ENCODE measurements at regions not wholly inside any gene's neighbourhood (a gene's known extent, or its start where the extent isn't known, plus 50 kb on each side); places are given as distances from the start of the nearest gene placed in this dataset.

DNA sequence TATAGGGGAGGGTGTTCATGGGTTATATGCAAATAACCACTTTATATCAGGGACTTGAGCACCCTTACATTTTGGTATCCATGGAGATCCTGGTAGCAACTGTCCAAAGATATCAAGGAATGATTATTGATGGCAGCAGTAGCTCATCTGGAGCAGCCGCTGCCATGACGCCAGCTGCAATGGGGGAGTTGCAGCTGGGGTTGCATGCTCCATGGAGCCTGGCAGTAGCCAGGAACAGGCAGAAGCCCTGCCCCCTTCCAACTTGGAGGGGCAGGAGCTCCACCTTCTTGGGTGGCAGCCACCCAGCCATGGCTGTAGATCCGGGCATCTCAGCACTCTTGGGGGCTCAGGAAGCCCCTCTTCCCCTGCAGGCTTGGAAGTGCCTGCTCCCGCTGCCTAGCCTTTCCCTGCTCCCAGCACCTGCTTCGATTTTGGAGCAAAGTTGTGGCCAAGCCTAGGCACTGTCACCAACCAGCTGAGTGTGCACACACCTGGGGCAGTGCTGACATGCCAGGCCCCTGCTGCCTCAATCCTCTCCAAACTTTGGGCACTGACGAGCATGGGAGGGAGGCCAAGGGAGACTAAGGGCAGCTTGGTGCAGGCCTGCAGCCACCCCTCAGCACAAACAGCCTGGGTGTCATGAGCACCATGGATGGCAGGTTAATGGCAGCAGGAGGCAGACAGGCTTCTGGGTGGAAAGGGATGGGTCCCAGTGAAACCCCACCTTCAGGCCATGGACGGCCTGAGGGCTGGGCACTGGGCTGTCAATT, 235.6 kb upstream of the CSNK1A1L start:
- Histone ChIP-seq H3K27ac (ENCODE audit: low read depth, low read length) (no peak overlapping the region), H3K27me3 (ENCODE audit: control insufficient read depth, insufficient read depth, low read length) (no peaks in the 10 kb centered on the region), H3K4me1 (ENCODE audit: control insufficient read depth, insufficient read depth, low read length) (no peaks in the 10 kb centered on the region), H3K36me3 (ENCODE audit: control insufficient read depth, insufficient read depth, low read length) (no peaks in the 10 kb centered on the region), H3K4me3 (ENCODE audit: low read depth, low read length) (no peak overlapping the region), H3K9me3 (ENCODE audit: control insufficient read depth, insufficient read depth, low read length) (no peaks in the 10 kb centered on the region)
- DNase-seq (ENCODE audit: low read depth in 4 of 6, low spot score in 6 of 6) = no peak
- WGBS (ENCODE audit: insufficient coverage) = 74% methylated on average over 7 of the region's 7 CpGs

DNA sequence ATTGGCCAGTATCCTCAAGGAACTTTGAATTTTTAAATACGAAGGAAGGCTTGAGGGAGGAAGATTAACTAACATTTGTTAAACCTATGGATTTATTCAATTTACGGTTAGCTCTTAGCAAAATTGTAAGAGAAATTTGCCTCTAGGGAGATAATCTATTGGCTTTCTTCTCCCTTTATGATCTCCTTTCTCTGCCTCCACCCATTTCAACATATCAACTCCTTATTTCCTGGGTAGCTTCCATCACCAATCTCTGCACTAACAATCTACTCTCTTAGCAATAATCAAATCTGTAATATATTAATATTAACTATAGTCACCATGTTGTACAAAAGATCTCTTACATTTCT, 233.9 kb upstream of the CSNK1A1L start:
- Histone ChIP-seq H3K4me1 (ENCODE audit: control insufficient read depth, insufficient read depth, low read length) (no peaks in the 10 kb centered on the region), H3K27ac (ENCODE audit: low read depth, low read length) (no peak overlapping the region), H3K9me3 (ENCODE audit: control insufficient read depth, insufficient read depth, low read length) (no peaks in the 10 kb centered on the region), H3K27me3 (ENCODE audit: control insufficient read depth, insufficient read depth, low read length) (no peaks in the 10 kb centered on the region), H3K4me3 (ENCODE audit: low read depth, low read length) (no peak overlapping the region), H3K36me3 (ENCODE audit: control insufficient read depth, insufficient read depth, low read length) (no peaks in the 10 kb centered on the region)
- 100% methylated on average over 1 of the region's 2 CpGs for WGBS (ENCODE audit: insufficient coverage)
- no peak for DNase-seq (ENCODE audit: low read depth in 4 of 6, low spot score in 6 of 6)

DNA sequence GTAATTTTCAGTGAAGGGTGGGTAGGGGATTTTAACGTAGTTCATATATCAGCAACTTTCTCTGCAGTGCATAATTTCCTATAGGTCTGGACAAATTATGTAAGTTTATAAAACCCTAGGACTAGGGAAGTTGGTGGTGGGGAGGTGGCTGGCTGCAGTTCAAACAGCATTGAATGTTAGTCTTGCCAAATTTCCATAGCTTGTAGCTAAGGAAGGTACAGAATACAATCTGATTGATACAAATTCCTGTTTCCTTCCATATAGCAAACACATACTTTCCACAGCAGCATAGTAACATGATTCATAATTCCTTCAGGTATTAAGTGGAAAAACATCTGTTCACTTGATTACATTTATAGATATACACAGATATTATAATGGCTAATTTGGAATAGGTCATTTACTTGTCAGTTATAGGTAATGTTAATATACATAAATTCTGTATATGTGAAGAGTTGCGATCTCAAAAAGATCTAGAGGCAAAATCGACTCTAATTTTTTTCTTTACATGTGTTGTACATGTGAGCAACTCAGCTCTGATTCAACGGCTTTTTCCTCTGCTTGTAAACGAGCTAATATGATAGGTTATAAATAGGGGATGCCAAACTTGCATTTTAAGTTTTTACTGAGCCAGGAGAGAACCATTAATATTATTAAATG, 233.4 kb upstream of the CSNK1A1L start:
- Histone ChIP-seq H3K36me3 (ENCODE audit: control insufficient read depth, insufficient read depth, low read length) (no peaks in the 10 kb centered on the region), H3K9me3 (ENCODE audit: control insufficient read depth, insufficient read depth, low read length) (no peaks in the 10 kb centered on the region), H3K27me3 (ENCODE audit: control insufficient read depth, insufficient read depth, low read length) (no peaks in the 10 kb centered on the region), H3K4me1 (ENCODE audit: control insufficient read depth, insufficient read depth, low read length) (no peaks in the 10 kb centered on the region), H3K27ac (ENCODE audit: low read depth, low read length) (no peak overlapping the region), H3K4me3 (ENCODE audit: low read depth, low read length) (no peak overlapping the region)
- no CpG with 5 or more reads among the region's 5 CpGs for WGBS (ENCODE audit: insufficient coverage)
- no peak for DNase-seq (ENCODE audit: low read depth in 4 of 6, low spot score in 6 of 6)

DNA sequence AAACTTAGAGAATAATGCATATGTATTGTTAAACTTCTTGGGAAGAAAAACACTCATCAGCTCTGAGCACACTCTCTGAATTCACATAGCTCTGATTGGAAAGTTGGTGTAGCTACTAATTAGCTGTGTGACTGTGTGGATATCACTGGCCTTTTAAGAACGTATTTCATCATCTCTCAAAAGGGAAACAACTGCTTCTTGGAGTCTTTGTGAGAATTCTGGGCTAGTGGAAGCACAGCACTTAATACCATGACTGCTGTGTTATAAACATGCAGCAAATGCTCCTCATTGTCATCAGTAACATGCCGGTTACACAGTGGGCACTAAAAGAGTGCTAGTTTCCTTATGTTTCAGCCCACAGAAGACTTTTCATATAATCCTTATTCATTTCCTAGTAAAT, 220.9 kb upstream of the CSNK1A1L start:
- Histone ChIP-seq H3K27ac (ENCODE audit: low read depth, low read length) (no peak overlapping the region), H3K36me3 (ENCODE audit: control insufficient read depth, insufficient read depth, low read length) (no peaks in the 10 kb centered on the region), H3K4me1 (ENCODE audit: control insufficient read depth, insufficient read depth, low read length) (no peaks in the 10 kb centered on the region), H3K4me3 (ENCODE audit: low read depth, low read length) (no peak overlapping the region), H3K27me3 (ENCODE audit: control insufficient read depth, insufficient read depth, low read length) (no peaks in the 10 kb centered on the region), H3K9me3 (ENCODE audit: control insufficient read depth, insufficient read depth, low read length) (peaks cover 4% of the 10 kb centered on the region)
- no peak for DNase-seq (ENCODE audit: low read depth in 4 of 6, low spot score in 6 of 6)
- 60% methylated on average over 1 of the region's 2 CpGs for WGBS (ENCODE audit: insufficient coverage)

DNA sequence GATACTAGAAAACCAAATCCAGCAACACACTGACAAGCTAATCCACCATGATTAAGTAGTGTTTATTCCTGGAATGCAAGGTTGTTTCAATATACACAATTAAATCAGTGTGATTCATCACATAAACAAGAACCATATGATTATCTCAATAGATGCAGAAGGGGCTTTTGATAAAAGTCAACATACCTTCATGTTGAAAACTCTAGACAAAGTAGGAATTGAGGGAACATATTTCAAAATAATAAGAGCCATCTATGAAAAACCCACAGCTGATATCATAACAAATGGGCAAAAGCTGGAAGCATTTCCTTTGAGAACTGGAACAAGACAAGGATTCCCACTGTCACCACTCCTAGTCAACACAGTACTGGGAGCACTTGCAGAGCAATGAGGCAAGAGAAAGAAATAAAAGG, 213.6 kb upstream of the CSNK1A1L start:
- no peak for DNase-seq (ENCODE audit: low read depth in 4 of 6, low spot score in 6 of 6)
- no peak overlapping the region for H3K27ac ChIP-seq (ENCODE audit: low read depth, low read length)
- no peaks in the 10 kb centered on the region for H3K4me1 ChIP-seq (ENCODE audit: control insufficient read depth, insufficient read depth, low read length)
- no peaks in the 10 kb centered on the region for H3K36me3 ChIP-seq (ENCODE audit: control insufficient read depth, insufficient read depth, low read length)
- no peaks in the 10 kb centered on the region for H3K27me3 ChIP-seq (ENCODE audit: control insufficient read depth, insufficient read depth, low read length)
- peaks cover 2% of the 10 kb centered on the region for H3K9me3 ChIP-seq (ENCODE audit: control insufficient read depth, insufficient read depth, low read length)
- H3K4me3 ChIP-seq (ENCODE audit: low read depth, low read length) = no peak overlapping the region

DNA sequence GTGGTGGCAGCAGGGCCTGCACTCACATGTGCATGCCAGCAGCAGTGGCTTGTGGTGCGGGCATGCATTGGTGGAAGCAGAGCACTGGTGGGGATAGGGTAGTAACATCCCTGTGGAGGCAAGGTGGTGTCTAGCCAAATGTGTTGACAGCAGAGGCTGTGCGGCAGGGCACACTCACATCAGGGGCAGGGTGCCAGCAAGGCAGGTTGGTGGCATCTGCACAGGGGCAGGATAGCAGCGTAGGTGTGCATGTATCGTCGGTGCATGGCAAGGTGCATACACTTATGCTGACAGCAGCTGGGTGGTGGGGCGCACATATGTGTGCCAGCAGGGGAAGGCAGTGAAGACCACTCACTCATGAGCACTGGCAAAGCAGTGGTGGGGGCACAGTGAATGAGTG, 211.5 kb upstream of the CSNK1A1L start:
- H3K36me3 ChIP-seq (ENCODE audit: control insufficient read depth, insufficient read depth, low read length) = no peaks in the 10 kb centered on the region
- no peaks in the 10 kb centered on the region for H3K4me1 ChIP-seq (ENCODE audit: control insufficient read depth, insufficient read depth, low read length)
- H3K27me3 ChIP-seq (ENCODE audit: control insufficient read depth, insufficient read depth, low read length) = no peaks in the 10 kb centered on the region
- no peak overlapping the region for H3K27ac ChIP-seq (ENCODE audit: low read depth, low read length)
- no peak for DNase-seq (ENCODE audit: low read depth in 4 of 6, low spot score in 6 of 6)
- H3K4me3 ChIP-seq (ENCODE audit: low read depth, low read length) = no peak overlapping the region
- peaks cover 2% of the 10 kb centered on the region for H3K9me3 ChIP-seq (ENCODE audit: control insufficient read depth, insufficient read depth, low read length)
- WGBS (ENCODE audit: insufficient coverage) = over 99% methylated on average over 6 of the region's 6 CpGs

DNA sequence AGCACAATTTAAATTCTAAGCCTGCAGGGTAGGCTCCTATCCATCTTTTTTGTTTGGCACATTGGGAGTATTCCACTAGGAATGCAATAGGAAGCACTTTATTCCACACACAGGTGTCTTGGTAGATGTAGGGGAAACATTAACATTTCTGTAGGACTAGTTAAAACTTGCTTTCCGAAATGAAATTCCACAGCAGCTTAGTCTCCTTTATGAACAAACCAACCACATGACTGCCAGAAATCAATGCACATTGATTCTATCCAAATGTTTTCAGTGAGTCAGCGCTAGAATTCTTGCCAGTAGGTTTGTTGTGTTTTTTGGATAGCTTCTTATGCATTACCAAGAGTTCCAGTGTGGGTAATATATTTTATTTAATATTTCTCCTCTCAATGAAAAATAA, 207.9 kb upstream of the CSNK1A1L start:
- DNase-seq (ENCODE audit: low read depth in 4 of 6, low spot score in 6 of 6) = peak in 1 of 6 donors; percentile 47
- H3K27ac ChIP-seq (ENCODE audit: low read depth, low read length) = no peak overlapping the region

DNA sequence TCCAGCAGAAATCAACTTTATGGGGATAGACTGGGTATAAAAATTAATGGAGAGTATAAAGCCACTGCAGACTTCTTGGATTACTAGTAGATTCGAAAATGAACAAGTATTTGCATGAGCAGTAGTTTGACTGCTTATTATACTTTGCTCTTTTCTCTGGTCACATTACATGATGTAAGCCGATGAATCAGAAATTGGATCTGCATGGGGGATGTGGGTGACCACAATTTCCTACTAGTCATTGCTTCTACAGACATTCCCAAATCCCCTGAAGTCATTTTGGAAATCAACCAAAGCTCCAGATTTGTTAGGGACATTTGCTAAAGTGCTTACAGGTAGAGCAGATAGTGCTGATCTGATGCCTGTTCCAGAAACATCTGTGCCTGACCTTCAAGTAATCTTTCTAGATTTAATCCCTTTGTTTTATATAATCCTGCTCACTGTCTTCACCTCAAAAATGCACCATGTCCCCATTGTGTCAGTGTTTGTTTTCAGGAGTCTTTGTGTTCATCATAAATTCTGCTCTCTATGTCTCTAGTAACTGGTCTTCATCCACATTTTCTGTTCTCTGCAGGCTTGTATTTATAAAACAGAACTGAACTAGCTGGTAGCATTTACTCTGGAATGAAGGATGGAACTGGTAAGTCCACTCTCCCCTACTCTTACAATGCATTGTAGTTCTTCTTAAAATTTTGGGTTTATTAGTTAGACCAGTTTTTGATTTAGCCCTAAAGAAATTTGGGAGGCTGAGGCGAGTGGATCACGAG, 201.5 kb upstream of the CSNK1A1L start:
- Histone ChIP-seq H3K36me3 (ENCODE audit: control insufficient read depth, insufficient read depth, low read length) (no peaks in the 10 kb centered on the region), H3K27ac (ENCODE audit: low read depth, low read length) (no peak overlapping the region), H3K9me3 (ENCODE audit: control insufficient read depth, insufficient read depth, low read length) (no peaks in the 10 kb centered on the region), H3K4me1 (ENCODE audit: control insufficient read depth, insufficient read depth, low read length) (no peaks in the 10 kb centered on the region), H3K27me3 (ENCODE audit: control insufficient read depth, insufficient read depth, low read length) (no peaks in the 10 kb centered on the region), H3K4me3 (ENCODE audit: low read depth, low read length) (no peak overlapping the region)
- 80% methylated on average over 1 of the region's 4 CpGs for WGBS (ENCODE audit: insufficient coverage)
- DNase-seq (ENCODE audit: low read depth in 4 of 6, low spot score in 6 of 6) = no peak

More for the DNA sequence above, 207.9 kb upstream of the CSNK1A1L start:
- Histone ChIP-seq H3K27me3 (ENCODE audit: control insufficient read depth, insufficient read depth, low read length) (no peaks in the 10 kb centered on the region), H3K4me3 (ENCODE audit: low read depth, low read length) (no peak overlapping the region), H3K4me1 (ENCODE audit: control insufficient read depth, insufficient read depth, low read length) (no peaks in the 10 kb centered on the region), H3K36me3 (ENCODE audit: control insufficient read depth, insufficient read depth, low read length) (no peaks in the 10 kb centered on the region), H3K9me3 (ENCODE audit: control insufficient read depth, insufficient read depth, low read length) (peaks cover 2% of the 10 kb centered on the region)
- WGBS (ENCODE audit: insufficient coverage) = no CpG with 5 or more reads among the region's 2 CpGs

DNA sequence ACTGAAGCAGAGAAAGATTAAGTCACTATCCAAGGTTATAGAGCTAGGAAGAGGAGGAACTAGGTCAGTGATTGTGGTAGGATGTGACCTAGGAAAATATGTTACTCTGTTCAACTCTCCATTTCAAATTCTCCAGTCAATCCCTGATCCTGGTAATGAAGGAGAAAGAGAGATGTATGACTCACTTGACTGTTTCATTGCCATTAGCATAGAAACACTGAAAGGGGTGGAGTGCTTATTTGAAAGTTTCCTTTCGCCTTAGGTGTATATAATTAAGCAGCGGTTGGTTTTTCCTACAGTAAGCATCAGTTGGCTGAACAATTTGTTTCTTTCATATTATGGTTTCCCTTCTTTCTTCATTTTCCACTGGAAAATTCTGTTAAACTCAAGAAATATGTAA, 198.1 kb upstream of the CSNK1A1L start:
- Histone ChIP-seq H3K27me3 (ENCODE audit: control insufficient read depth, insufficient read depth, low read length) (no peaks in the 10 kb centered on the region), H3K27ac (ENCODE audit: low read depth, low read length) (no peak overlapping the region), H3K9me3 (ENCODE audit: control insufficient read depth, insufficient read depth, low read length) (no peaks in the 10 kb centered on the region), H3K36me3 (ENCODE audit: control insufficient read depth, insufficient read depth, low read length) (no peaks in the 10 kb centered on the region), H3K4me1 (ENCODE audit: control insufficient read depth, insufficient read depth, low read length) (no peaks in the 10 kb centered on the region), H3K4me3 (ENCODE audit: low read depth, low read length) (no peak overlapping the region)
- no peak for DNase-seq (ENCODE audit: low read depth in 4 of 6, low spot score in 6 of 6)
- WGBS (ENCODE audit: insufficient coverage) = no CpG with 5 or more reads among the region's 2 CpGs

All from spinal cord (tissue), 9 donors.